Psoas muscle (tissue), 7 donors: ENCODE measurements at regions not wholly inside any gene's neighbourhood (a gene's known extent, or its start where the extent isn't known, plus 50 kb on each side); places are given as distances from the start of the nearest gene placed in this dataset.

ENCODE experiments used
- ATAC-seq, 4 donors: fragments of 200-7000 bp; cut with Tn5 transposase; one replicate each; pipeline ENCODE4 v1.9.1; 2020; ENCODE audit warnings: moderate library complexity in 3 of 4, mild to moderate bottlenecking in 2 of 4
- DNase-seq, 2 donors: peaks; one replicate each; pipeline ENCODE4 v3.0.0-alpha.2; 2020
- H3K27ac ChIP-seq: fragments of 200-600 bp; one replicate; pipeline ENCODE4 v1.8.0; 2022
- H3K27me3 ChIP-seq, 3 donors: fragments of 200-600 bp in 1 of 3; one replicate each; pipeline versions ENCODE4 v1.6.1 to v1.8.0; 2013 to 2022; ENCODE audit warnings: low read length in 2 of 3, mild to moderate bottlenecking in 2 of 3, moderate library complexity in 1 of 3; ENCODE audit not compliant: insufficient read depth in 3 of 3
- H3K36me3 ChIP-seq, 2 donors: fragments of 200-600 bp in 1 of 2; one replicate each; pipeline versions ENCODE4 v1.6.1 to v1.8.0; 2013 to 2022; ENCODE audit warnings: low read depth in 1 of 2, mild to moderate bottlenecking in 1 of 2, moderate library complexity in 1 of 2; ENCODE audit not compliant: insufficient read depth in 1 of 2
- H3K4me1 ChIP-seq: fragments of 200-600 bp; one replicate; pipeline ENCODE4 v1.8.0; 2022
- H3K4me3 ChIP-seq: fragments of 200-600 bp; one replicate; pipeline ENCODE4 v1.8.0; 2022; ENCODE audit warnings: mild to moderate bottlenecking
- H3K9me3 ChIP-seq: fragments of 200-600 bp; one replicate; pipeline ENCODE4 v1.8.0; 2022
- CTCF ChIP-seq: fragments of 200-600 bp; IDR thresholded peaks from one replicate; pipeline ENCODE4 v1.8.0; 2022; ENCODE audit warnings: antibody characterized with exemption
- WGBS, 3 donors: extraction: QIAGEN DNeasy Blood & Tissue Kit; methylation state at CpG; one replicate each; pipeline versions ENCODE4 v1.1.6 to v1.1.7; 2013; 5-methylcytosine and 5-hydroxymethylcytosine counted together
- intact Hi-C, 2 donors: fragments of 100-400 bp; cut with DNase I; formaldehyde crosslinking; loops; one replicate each; pipeline versions ENCODE4 v1.11.0 to v1.14.2; 2022
- donor health status: healthy with polysubstance abuse.
- donor health status: DM: no; HTN: no; CAD: no; lungs with moderate emphysema.
- donor health status: Bipolar disorder and iron deficiency.
- donor health status: healthy.
- donor health status: DM: yes; HTN: yes; CAD: no.
- donor health status: DM: no; HTN: no; CAD: no.
- donor health status: DM: yes; HTN: yes; CAD: no.

GRCh38 chr13:107641574-107641973 lies 573.8 kb downstream of the LIG4 start:
- Histone ChIP-seq H3K4me1 (no peaks in the 10 kb centered on the region), H3K27ac (no peak overlapping the region), H3K36me3 (no peaks in the 10 kb centered on the region), H3K4me3 (no peak overlapping the region), H3K27me3 (no peaks in the 10 kb centered on the region), H3K9me3 (no peaks in the 10 kb centered on the region)
- no peak for DNase-seq
- no peak for TF ChIP-seq CTCF
- ATAC-seq = no peak
- WGBS, 3 donors = 70 to 82% (median 74%) methylated on average over 5 of the region's 5 CpGs
- intact Hi-C loops = no loop called here

GRCh38 chr13:107625648-107626047 lies 589.7 kb downstream of the LIG4 start:
- Histone ChIP-seq H3K36me3 (no peaks in the 10 kb centered on the region), H3K27ac (no peak overlapping the region), H3K4me1 (no peaks in the 10 kb centered on the region), H3K27me3 (no peaks in the 10 kb centered on the region), H3K9me3 (no peaks in the 10 kb centered on the region), H3K4me3 (no peak overlapping the region)
- ATAC-seq (no peak), DNase-seq (no peak)
- no peak for TF ChIP-seq CTCF
- WGBS, 3 donors = 67 to 74% (median 68%) methylated on average over 3 of the region's 3 CpGs
- intact Hi-C loops = no loop called here

- Histone ChIP-seq H3K27ac (no peak overlapping the region), H3K27me3 (no peaks in the 10 kb centered on the region), H3K4me3 (no peak overlapping the region), H3K4me1 (no peaks in the 10 kb centered on the region), H3K9me3 (no peaks in the 10 kb centered on the region), H3K36me3 (no peaks in the 10 kb centered on the region)
- 67 to 68% (median 68%) methylated on average over 2 of the region's 2 CpGs for WGBS, 3 donors
- intact Hi-C loops = no loop called here
- DNase-seq (no peak), ATAC-seq (no peak)
- no peak for TF ChIP-seq CTCF
Observed at GRCh38 chr13:107617527-107617926, 597.8 kb downstream of the LIG4 start.

GRCh38 chr13:107612376-107612775 lies 603.0 kb downstream of the LIG4 start:
- Histone ChIP-seq H3K36me3 (no peaks in the 10 kb centered on the region), H3K27ac (no peak overlapping the region), H3K27me3 (no peaks in the 10 kb centered on the region), H3K4me3 (no peak overlapping the region), H3K9me3 (no peaks in the 10 kb centered on the region), H3K4me1 (no peaks in the 10 kb centered on the region)
- no peak for TF ChIP-seq CTCF
- no peak for DNase-seq
- ATAC-seq = no peak
- 94 to 95% (median 95%) methylated on average over 6 of the region's 6 CpGs for WGBS, 3 donors
- intact Hi-C loops = no loop called here

GRCh38 chr13:107608736-107609135 lies 606.6 kb downstream of the LIG4 start:
- TF ChIP-seq CTCF = no peak
- ATAC-seq (no peak), DNase-seq (no peak)
- Histone ChIP-seq H3K27ac (no peak overlapping the region), H3K36me3 (no peaks in the 10 kb centered on the region), H3K4me3 (no peak overlapping the region), H3K27me3 (no peaks in the 10 kb centered on the region), H3K9me3 (no peaks in the 10 kb centered on the region), H3K4me1 (no peaks in the 10 kb centered on the region)
- WGBS, 3 donors = 92 to 94% (median 93%) methylated on average over 8 to 9 of the region's 9 CpGs
- intact Hi-C loops = no loop called here
